Right renal pelvis (tissue), 4 donors: ENCODE measurements at regions not wholly inside any gene's neighbourhood (a gene's known extent, or its start where the extent isn't known, plus 50 kb on each side); places are given as distances from the start of the nearest gene placed in this dataset.

Experiments used
- DNase-seq, 4 donors: peaks; one replicate each; pipeline ENCODE4 v3.0.0-alpha.2; 2013; ENCODE audit warnings: low read depth in 4 of 4, low spot score in 3 of 4, missing footprints in 1 of 4

- DNase-seq, result no peak
These were observed 1184.0 kb downstream of the UQCRFS1 start for GRCh38 chr19:28028881-28029444.

- no peak for DNase-seq
These were observed 1185.8 kb downstream of the UQCRFS1 start for GRCh38 chr19:28027116-28027515.

- DNase-seq, result no peak
These were observed 1186.3 kb downstream of the UQCRFS1 start for GRCh38 chr19:28026636-28027035.

- DNase-seq, result no peak
These were observed 1188.0 kb downstream of the UQCRFS1 start for GRCh38 chr19:28024920-28025319.

GRCh38 chr19:28023064-28023463, 1189.9 kb downstream of the UQCRFS1 start:
- no peak for DNase-seq

GRCh38 chr19:28022506-28022905, 1190.4 kb downstream of the UQCRFS1 start:
- DNase-seq, result no peak

- no peak for DNase-seq
These were observed 1191.4 kb downstream of the UQCRFS1 start for GRCh38 chr19:28021259-28022185.

- no peak for DNase-seq
These were observed 1192.2 kb downstream of the UQCRFS1 start for GRCh38 chr19:28020619-28021258.

GRCh38 chr19:28019901-28020300, 1193.0 kb downstream of the UQCRFS1 start:
- no peak for DNase-seq

- DNase-seq, result no peak
These were observed 1193.6 kb downstream of the UQCRFS1 start for GRCh38 chr19:28019371-28019770.

- no peak for DNase-seq
These were observed 1194.5 kb downstream of the UQCRFS1 start for GRCh38 chr19:28018499-28018898.

- no peak for DNase-seq
These were observed 1198.1 kb downstream of the UQCRFS1 start for GRCh38 chr19:28014615-28015405.

- DNase-seq, result no peak
These were observed 1200.6 kb downstream of the UQCRFS1 start for GRCh38 chr19:28012361-28012760.

GRCh38 chr19:28010656-28011055, 1202.3 kb downstream of the UQCRFS1 start:
- DNase-seq, result no peak

GRCh38 chr19:28009696-28010095, 1203.3 kb downstream of the UQCRFS1 start:
- no peak for DNase-seq

- DNase-seq, result no peak
These were observed 1204.3 kb downstream of the UQCRFS1 start for GRCh38 chr19:28008695-28009094.

- DNase-seq, result no peak
These were observed 1209.4 kb downstream of the UQCRFS1 start for GRCh38 chr19:28003543-28003942.

- no peak for DNase-seq
These were observed 1215.9 kb downstream of the UQCRFS1 start for GRCh38 chr19:27997069-27997468.

GRCh38 chr19:27993619-27994570, 1219.1 kb downstream of the UQCRFS1 start:
- DNase-seq, result peak in 3 of 4 donors; percentile 35 to 55 (median 43)

GRCh38 chr19:27986299-27986698, 1226.7 kb downstream of the UQCRFS1 start:
- no peak for DNase-seq
